Esophagus mucosa (tissue), 1 donor: ENCODE measurements at regions not wholly inside any gene's neighbourhood (a gene's known extent, or its start where the extent isn't known, plus 50 kb on each side); places are given as distances from the start of the nearest gene placed in this dataset.
A peak's percentile ranks its signal among the peaks of the same experiment; 100 is the strongest.
"Not testable (repeated sequence)": the region's sequence is repeated elsewhere in the genome, so short reads cannot be mapped to it uniquely, and the experiment has no call there.

Source experiments
- ATAC-seq: fragments of 200-7000 bp; cut with Tn5 transposase; one replicate; pipeline ENCODE4 v1.9.1; 2020
- donor health status: DM: yes; HTN: yes; CAD: no.

GRCh38 chr5:176018598-176018997 lies 50.5 kb upstream of the THOC3 start:
- ATAC-seq, result not testable (repeated sequence)

DNA sequence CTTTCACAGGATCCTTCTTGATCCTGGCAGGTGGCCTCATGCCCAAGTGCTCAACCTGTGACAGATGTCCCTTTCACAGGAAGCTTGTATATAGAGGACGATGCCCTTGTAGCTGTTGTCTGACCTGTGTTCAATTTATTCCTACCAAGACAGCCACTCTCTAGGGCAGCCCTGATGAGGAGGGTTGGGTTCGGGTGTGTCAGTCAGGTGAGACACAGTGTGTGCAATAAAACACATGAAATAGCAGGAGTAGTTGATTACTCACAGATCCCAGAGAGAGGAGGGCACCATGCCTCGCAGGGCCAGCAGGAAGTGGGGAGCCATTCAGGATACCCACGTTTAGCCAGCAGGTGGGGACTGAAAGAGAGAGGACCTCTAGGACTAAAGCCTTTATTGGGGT lies 52.7 kb upstream of the THOC3 start:
- peak; percentile 93 for ATAC-seq

- not testable (repeated sequence) for ATAC-seq
These were observed 55.4 kb upstream of the THOC3 start for GRCh38 chr5:176023535-176023934.

DNA sequence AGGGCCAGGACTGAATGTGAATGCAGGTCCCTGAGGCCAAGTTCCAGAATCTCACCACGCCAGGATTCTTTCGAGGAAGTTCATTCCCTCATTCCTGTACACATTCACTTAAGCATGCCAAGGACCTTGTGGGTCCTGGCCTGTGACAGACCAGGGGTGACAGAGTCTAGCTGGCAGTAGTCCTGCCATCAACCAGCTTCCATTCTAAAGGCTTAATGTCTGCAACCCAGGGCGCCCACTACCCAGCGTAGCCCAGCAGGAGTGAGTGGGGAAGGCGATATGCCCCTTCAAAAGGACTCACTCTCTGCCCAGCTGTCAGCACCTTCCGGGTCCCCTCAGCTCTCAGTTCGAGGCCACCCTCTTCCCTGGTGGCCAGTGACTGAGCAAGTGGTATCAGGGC lies 61.3 kb upstream of the THOC3 start:
- ATAC-seq, result peak; percentile 28

GRCh38 chr5:176030361-176031117 lies 62.4 kb upstream of the THOC3 start:
- peak; percentile 55 for ATAC-seq

DNA sequence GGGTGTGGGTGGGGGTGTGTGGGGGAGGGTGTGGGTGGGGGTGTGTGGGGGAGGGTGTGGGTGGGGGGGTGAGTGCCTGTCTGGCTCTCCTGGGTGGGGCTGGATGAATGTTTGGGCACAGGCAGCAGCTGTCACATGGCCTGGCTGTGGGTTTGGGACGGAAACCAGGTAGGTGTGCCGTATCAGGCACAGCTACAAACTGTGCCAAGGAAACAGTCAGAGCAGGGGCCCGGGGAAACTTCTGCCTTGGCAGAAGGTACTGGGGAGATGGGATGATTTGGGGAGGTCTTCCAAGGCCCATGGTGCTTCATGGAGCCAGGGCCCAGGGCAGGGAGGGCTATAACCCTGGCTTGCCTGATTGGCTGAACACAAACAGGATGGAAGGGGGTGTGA lies 63.0 kb upstream of the THOC3 start:
- ATAC-seq, result peak; percentile 38

DNA sequence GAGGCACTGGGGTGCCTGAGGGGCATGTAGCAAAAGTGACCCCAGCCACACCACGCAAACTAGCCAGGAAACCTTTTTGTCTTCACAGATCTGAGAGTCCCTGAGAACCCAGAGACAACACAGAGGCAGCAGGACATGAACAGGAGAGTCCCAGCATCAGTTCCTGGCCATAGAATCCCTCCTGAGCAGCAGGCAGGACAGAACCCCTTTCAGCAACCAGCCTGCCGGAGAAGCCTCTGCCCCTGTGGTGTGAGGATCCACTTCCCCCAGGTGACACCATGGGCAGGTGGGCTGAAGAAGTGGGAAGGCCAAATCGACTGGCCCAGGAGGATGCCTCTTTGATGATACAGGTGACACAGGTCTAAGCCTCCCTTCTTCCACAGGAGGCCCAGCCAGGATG lies 65.1 kb upstream of the THOC3 start:
- ATAC-seq, result not testable (repeated sequence)

DNA sequence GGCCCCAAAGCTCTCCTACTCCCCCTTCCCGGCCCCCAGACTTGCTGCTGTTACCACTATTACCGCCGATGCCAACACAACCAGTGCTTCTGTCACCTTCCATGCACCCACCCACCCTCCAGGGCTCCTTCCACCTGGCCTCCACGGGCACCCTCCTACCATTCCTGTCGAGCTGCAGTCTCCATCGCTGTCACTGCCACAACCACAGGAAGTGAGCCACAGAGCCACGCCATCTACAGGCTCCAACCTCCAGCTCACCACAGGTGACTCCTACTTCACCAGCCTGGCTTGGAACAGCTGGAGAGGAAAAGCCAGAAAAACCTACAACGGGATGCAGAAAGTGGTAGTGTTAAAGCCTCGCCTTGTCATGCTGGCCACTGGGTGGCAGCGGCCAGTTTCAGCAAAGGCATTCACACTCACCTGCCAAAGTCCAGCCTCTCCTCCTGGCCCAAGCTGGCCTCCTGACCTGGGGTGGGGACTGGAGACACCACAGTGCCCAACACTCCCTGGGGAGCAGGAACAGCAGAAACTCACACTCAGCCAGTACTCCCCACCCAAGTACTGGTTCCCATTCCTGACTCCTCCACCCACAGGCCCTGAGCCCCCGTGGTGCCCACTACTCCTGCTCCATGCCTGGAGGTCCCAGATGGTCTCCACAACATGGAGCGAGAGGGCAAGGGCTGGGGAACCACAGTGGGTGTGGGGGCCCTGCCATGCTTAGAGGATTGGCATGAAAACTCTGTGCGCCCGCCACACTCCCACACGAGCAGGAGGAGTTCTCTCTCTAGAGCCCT lies 66.5 kb upstream of the THOC3 start:
- ATAC-seq, result peak; percentile 48

GRCh38 chr5:176035201-176035530 lies 67.1 kb upstream of the THOC3 start:
- ATAC-seq, result peak; percentile 8

DNA sequence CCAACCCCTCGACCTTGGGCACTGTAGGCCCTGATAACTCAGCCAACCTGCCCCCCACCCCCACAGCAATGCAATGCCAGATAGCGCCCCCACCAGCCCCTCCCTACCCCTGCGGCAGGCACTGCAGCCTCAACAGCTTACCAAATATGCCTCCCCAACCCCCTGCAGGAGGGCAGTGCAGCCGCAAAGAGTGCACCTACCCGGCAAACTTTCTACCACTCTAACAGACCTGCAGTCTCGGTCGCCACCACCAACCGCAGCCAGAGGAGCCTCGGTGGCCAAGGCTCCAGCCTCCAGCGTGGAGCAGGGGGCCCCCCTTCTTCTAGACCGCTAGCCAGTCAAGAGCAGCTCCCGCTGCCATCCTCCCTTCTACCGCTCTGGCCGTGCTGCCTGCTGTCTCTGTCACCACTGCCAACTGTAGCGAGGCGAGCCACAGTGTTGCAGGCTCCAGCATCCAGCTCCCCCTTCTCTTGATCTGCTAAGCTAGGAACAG lies 67.7 kb upstream of the THOC3 start:
- ATAC-seq, result peak; percentile 25

DNA sequence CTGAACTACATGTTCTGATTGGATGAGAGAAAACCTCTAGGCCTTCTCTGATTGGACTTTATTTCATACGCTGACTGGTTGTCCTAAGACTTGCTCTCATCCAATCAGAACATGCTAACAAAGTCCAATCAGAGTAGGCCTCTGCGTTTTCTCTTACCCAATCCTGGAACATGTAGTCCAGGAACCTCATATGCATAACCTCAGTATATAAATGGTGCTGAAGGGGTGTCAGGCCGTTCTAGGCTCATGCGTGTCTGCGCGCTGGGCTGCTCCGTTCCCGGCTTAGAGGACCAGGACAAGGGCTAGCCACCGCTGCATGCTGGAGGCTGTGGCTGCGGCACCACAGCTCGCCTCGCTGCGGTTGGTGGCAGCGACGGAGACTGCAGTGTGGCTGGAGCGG lies 68.3 kb upstream of the THOC3 start:
- ATAC-seq, result not testable (repeated sequence)

DNA sequence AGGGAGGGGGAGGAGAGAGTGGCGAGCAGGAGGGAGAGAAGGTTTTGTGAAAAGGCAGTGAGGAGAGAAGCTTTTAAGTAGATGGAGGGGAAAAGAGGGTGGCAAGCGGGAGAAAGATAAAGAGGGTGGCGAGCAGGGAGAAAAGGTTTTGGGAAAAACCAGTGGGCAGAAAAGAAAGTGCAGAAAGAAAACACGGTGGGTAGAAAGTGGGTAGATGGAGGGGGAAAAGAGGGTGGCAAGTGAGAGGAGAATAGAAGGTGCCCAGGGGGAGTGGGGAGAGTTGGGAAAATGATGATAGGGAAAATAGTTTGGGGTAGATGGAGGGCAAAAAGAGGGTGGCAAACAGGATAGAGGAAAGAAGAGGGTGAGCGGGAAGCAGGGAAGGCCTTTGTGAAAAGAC lies 69.1 kb upstream of the THOC3 start:
- ATAC-seq, result not testable (repeated sequence)

DNA sequence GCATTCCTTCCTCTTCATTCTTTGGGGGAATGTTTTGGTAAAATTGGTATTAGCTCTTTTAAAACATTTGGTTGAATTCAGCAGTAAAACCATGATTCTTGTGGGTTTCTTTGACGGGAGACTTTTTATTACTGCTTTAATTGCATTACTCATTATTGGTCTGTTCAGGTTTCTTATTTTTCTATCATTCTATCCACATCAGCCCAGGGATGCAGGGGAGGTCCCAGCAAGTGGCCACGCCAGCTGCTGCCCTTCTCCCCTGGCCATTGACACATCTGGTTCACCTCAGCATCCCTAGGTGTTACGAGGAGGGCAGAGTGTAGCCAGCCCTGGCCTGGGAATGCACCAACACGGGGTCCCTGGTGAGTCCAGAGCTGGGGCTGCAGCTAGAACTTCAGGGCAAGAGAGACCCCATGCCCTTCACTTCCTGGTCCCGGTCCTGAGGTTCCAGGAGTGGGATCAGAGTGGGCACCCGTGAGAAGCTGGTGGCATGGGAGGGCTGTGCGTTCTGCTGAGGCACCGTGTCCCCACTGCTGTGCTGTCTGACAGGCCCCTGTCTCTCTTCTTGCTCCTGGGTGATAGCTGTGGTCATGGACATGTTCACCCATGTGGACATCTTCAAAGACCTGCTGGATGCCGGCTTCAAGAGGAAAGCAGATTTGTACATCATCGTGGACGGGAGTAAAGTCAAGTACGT lies 72.1 kb upstream of the THOC3 start:
- ATAC-seq, result peak; percentile 27

DNA sequence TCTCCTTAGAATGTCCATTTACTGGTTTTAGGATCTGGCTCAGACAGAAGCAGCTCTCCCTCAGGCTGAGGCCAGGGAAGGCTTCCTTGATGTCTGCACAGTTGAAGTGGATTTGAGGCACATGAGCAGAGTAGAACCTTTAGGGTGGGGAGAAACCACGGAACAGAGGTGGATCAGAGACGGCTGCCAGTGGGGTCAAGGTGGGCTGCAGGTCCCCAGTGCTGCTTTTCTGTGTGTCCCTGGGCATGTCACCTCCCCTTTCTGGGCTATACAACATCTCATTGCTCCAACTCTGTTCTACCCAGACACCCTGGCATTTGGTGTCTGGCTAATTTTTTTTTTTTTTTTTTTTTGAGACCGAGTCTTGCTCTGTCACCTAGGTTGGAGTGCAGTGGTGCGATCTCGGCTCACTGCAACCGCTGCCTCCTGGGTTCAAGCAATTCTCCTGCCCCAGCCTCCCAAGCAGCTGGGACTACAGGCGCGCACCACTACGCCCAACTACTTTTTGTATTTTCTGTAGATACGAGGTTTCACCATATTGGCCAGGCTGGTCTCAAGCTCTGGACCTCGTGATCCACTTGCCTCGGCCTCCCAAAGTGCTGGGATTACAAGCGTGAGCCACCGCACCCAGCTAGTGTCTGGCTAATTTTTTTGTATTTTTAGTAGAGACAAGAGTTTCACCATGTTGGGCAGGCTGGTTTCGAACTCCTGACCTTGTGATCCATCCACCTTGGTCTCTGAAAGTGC lies 73.3 kb upstream of the THOC3 start:
- not testable (repeated sequence) for ATAC-seq

GRCh38 chr5:176042020-176042658 lies 74.0 kb upstream of the THOC3 start:
- peak; percentile 25 for ATAC-seq

DNA sequence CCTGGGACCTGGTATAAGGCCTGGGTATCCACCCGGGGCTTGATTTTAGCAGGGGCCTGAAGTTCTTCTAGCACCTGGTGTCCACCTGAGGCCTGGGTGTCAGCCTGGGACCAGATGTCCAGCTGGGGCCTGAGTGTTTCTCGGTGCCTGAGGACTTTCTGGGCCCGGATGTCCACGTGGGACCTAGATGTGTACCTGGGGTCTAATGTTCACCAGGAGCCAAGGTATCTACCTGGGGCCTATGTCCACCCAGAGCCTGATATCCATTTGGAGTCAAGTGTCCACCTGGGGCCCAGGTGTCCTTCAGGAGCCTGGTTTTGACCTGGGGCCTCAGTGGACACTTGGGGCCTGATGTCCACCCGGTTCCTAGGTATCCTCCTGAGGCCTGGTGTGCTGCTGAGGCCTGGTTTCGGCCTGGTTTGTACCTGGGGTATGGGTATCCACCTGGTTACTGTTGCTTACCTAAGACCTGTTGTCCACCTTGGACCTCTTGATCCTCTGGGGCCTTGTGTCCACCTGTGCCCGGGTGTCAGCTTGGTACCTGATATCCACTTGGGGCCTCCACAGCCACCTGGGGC lies 75.2 kb upstream of the THOC3 start:
- not testable (repeated sequence) for ATAC-seq

- ATAC-seq, result peak; percentile 6
These were observed 75.9 kb upstream of the THOC3 start for GRCh38 chr5:176043986-176044385.

DNA sequence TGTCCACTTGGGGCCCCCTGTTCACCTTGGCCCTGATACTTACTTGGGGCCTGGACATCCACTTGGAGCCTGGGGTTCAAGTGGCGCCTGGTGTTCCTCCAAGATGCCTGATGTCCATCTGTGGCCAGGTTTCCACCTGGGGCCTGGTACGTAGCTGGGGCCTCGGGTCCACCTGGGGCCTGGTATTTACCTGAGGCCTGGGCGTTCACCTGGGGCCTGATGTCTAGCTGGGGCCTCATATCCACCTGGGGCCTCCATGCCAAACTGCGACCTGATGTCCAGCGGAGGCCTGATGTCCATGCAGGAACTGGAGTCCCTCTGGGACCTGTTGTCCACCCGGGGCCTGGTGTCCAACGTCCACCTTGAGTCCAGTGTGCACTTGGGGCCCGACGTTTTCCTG lies 76.3 kb upstream of the THOC3 start:
- ATAC-seq, result not testable (repeated sequence)

GRCh38 chr5:176045442-176045841 lies 77.3 kb upstream of the THOC3 start:
- not testable (repeated sequence) for ATAC-seq

DNA sequence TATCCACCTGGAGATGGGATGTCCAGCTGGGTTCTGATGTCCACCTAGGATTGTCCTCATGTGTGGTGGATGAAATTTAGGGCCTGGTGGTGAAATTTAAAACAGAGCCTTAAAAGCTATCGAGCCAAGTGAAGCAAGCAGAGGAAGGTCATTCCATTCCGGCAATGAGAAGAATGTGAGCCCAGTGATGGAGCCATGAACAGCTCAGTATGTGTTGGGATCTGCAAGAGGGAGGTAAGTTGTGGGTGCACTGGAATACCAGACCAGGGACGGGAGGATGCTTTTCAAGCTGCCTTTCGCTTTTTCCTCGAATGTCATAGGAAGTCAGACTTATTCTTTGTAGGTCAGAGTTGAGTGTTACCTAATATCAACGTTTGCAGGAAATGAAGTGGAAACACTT lies 80.6 kb upstream of the THOC3 start:
- ATAC-seq, result not testable (repeated sequence)

- ATAC-seq, result peak; percentile 63
These were observed 92.6 kb upstream of the THOC3 start for GRCh38 chr5:176060472-176061268.
